ENCODE measurements at regions not wholly inside any gene's neighbourhood (a gene's known extent, or its start where the extent isn't known, plus 50 kb on each side); places are given as distances from the start of the nearest gene placed in this dataset.

- TF ChIP-seq CTCF (IDR thresholded peaks at IDR 0.05; ENCODE audit: low read depth, low read length, missing control alignments) = no peak
- H3K4me3 ChIP-seq (replicated peaks; ENCODE audit: low read depth, low read length) = no peak overlapping the region
- no peak for DNase-seq (ENCODE audit: extremely low read depth, low read depth)
Measured at GRCh38 chr2:191627518-191627917, 50.4 kb upstream of the NABP1 start.
